Liver (tissue), 3 donors: ENCODE measurements at regions not wholly inside any gene's neighbourhood (a gene's known extent, or its start where the extent isn't known, plus 50 kb on each side); places are given as distances from the start of the nearest gene placed in this dataset.

ENCODE experiments used
- EGR1 ChIP-seq, 2 donors: IDR thresholded peaks; 2 replicates each; pipeline ENCODE4 v1.6.1; 2016 to 2018; ENCODE audit warnings: antibody characterized with exemption in 2 of 2, low read depth in 2 of 2
- FOXA1 ChIP-seq: IDR thresholded peaks from 2 replicates; pipeline ENCODE4 v1.6.1; 2016; ENCODE audit warnings: antibody characterized with exemption
- GABPA ChIP-seq, 2 donors: IDR thresholded peaks in 1 of 2; conservative IDR thresholded peaks in 1 of 2; 2 replicates each; pipeline ENCODE4 v1.6.1; 2016; ENCODE audit warnings: antibody characterized with exemption in 2 of 2, mild to moderate bottlenecking in 1 of 2, moderate library complexity in 1 of 2
- HNF4G ChIP-seq: IDR thresholded peaks from 2 replicates; pipeline ENCODE4 v1.6.1; 2016; ENCODE audit warnings: antibody characterized with exemption
- JUND ChIP-seq, 2 donors: IDR thresholded peaks; 2 replicates each; pipeline ENCODE4 v1.6.1; 2016; ENCODE audit warnings: antibody characterized with exemption in 2 of 2
- RAD21 ChIP-seq, 2 donors: IDR thresholded peaks; 2 replicates each; pipeline ENCODE4 v1.6.1; 2016; ENCODE audit warnings: antibody characterized with exemption in 2 of 2, mild to moderate bottlenecking in 2 of 2
- SP1 ChIP-seq: IDR thresholded peaks from 2 replicates; pipeline ENCODE4 v1.6.1; 2018; ENCODE audit warnings: antibody characterized with exemption, mild to moderate bottlenecking
- TAF1 ChIP-seq: conservative IDR thresholded peaks from 2 replicates; pipeline ENCODE4 v1.6.1; 2016; ENCODE audit warnings: antibody characterized with exemption, mild to moderate bottlenecking
- YY1 ChIP-seq: IDR thresholded peaks from 2 replicates; pipeline ENCODE4 v1.6.1; 2016; ENCODE audit warnings: antibody characterized with exemption, mild to moderate bottlenecking
- TF ChIP-seq, protein P1 (sequence below): fragments of 150-350 bp; IDR thresholded peaks from 2 replicates; pipeline ENCODE4 v1.5.1; 2017; ENCODE audit warnings: improper control_type of control experiment, low read depth, low read length; ENCODE audit not compliant: missing input control
- TF ChIP-seq, protein P2 (sequence below): IDR thresholded peaks from 2 replicates; pipeline ENCODE4 v1.6.1; 2016; ENCODE audit warnings: antibody characterized with exemption, mild to moderate bottlenecking
- TF ChIP-seq, protein P3 (sequence below): IDR thresholded peaks from 2 replicates; pipeline ENCODE4 v1.6.1; 2016; ENCODE audit warnings: antibody characterized with exemption
- TF ChIP-seq, protein P4 (sequence below): IDR thresholded peaks from 2 replicates; pipeline ENCODE4 v1.6.1; 2016; ENCODE audit warnings: antibody characterized with exemption
- TF ChIP-seq, protein P5 (sequence below): IDR thresholded peaks from 2 replicates; pipeline ENCODE4 v1.6.1; 2016; ENCODE audit warnings: antibody characterized with exemption
- donor health status: healthy.
- donor health status: healthy.

DNA sequence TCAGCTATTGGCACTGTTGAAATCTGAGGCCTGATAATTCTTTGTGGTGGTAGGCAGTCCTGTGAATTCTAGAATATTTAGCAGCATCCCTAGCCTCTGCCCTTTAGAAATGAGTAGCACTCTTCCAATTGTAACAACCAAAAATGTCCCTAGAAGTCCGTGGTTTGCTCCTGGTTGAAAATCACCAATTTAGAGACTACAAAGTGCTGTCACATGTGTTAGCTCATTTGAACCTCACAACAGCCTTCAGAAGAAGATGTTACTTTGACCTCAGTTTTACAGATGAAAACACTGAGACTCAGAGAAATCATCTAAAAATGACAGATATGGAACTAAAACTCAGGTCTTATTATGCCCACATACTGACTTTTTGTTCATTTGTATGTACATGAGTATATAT lies 103.2 kb downstream of the TANC2 start:
- TF ChIP-seq, protein P1, sequence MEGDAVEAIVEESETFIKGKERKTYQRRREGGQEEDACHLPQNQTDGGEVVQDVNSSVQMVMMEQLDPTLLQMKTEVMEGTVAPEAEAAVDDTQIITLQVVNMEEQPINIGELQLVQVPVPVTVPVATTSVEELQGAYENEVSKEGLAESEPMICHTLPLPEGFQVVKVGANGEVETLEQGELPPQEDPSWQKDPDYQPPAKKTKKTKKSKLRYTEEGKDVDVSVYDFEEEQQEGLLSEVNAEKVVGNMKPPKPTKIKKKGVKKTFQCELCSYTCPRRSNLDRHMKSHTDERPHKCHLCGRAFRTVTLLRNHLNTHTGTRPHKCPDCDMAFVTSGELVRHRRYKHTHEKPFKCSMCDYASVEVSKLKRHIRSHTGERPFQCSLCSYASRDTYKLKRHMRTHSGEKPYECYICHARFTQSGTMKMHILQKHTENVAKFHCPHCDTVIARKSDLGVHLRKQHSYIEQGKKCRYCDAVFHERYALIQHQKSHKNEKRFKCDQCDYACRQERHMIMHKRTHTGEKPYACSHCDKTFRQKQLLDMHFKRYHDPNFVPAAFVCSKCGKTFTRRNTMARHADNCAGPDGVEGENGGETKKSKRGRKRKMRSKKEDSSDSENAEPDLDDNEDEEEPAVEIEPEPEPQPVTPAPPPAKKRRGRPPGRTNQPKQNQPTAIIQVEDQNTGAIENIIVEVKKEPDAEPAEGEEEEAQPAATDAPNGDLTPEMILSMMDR = no peak
- TF ChIP-seq HNF4G (no peak), TAF1 (no peak), YY1 (no peak), JUND (IDR thresholded peaks at IDR 0.05) (no peak), RAD21 (IDR thresholded peaks at IDR 0.05) (no peak), SP1 (no peak), GABPA (IDR thresholded peaks at IDR 0.05 in 1 of 2, conservative IDR thresholded peaks at IDR 0.05 in 1 of 2) (no peak), FOXA1 (no peak), EGR1 (IDR thresholded peaks at IDR 0.05; ENCODE audit: low read depth in 2 of 2) (no peak)
- TF ChIP-seq, protein P2, sequence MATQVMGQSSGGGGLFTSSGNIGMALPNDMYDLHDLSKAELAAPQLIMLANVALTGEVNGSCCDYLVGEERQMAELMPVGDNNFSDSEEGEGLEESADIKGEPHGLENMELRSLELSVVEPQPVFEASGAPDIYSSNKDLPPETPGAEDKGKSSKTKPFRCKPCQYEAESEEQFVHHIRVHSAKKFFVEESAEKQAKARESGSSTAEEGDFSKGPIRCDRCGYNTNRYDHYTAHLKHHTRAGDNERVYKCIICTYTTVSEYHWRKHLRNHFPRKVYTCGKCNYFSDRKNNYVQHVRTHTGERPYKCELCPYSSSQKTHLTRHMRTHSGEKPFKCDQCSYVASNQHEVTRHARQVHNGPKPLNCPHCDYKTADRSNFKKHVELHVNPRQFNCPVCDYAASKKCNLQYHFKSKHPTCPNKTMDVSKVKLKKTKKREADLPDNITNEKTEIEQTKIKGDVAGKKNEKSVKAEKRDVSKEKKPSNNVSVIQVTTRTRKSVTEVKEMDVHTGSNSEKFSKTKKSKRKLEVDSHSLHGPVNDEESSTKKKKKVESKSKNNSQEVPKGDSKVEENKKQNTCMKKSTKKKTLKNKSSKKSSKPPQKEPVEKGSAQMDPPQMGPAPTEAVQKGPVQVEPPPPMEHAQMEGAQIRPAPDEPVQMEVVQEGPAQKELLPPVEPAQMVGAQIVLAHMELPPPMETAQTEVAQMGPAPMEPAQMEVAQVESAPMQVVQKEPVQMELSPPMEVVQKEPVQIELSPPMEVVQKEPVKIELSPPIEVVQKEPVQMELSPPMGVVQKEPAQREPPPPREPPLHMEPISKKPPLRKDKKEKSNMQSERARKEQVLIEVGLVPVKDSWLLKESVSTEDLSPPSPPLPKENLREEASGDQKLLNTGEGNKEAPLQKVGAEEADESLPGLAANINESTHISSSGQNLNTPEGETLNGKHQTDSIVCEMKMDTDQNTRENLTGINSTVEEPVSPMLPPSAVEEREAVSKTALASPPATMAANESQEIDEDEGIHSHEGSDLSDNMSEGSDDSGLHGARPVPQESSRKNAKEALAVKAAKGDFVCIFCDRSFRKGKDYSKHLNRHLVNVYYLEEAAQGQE = no peak
- TF ChIP-seq, protein P3, sequence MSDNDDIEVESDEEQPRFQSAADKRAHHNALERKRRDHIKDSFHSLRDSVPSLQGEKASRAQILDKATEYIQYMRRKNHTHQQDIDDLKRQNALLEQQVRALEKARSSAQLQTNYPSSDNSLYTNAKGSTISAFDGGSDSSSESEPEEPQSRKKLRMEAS = no peak
- TF ChIP-seq, protein P4, sequence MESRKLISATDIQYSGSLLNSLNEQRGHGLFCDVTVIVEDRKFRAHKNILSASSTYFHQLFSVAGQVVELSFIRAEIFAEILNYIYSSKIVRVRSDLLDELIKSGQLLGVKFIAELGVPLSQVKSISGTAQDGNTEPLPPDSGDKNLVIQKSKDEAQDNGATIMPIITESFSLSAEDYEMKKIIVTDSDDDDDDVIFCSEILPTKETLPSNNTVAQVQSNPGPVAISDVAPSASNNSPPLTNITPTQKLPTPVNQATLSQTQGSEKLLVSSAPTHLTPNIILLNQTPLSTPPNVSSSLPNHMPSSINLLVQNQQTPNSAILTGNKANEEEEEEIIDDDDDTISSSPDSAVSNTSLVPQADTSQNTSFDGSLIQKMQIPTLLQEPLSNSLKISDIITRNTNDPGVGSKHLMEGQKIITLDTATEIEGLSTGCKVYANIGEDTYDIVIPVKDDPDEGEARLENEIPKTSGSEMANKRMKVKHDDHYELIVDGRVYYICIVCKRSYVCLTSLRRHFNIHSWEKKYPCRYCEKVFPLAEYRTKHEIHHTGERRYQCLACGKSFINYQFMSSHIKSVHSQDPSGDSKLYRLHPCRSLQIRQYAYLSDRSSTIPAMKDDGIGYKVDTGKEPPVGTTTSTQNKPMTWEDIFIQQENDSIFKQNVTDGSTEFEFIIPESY = no peak
- TF ChIP-seq, protein P5, sequence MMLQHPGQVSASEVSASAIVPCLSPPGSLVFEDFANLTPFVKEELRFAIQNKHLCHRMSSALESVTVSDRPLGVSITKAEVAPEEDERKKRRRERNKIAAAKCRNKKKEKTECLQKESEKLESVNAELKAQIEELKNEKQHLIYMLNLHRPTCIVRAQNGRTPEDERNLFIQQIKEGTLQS = no peak
